Ascending aorta (tissue), 2 donors: ENCODE measurements at regions not wholly inside any gene's neighbourhood (a gene's known extent, or its start where the extent isn't known, plus 50 kb on each side); places are given as distances from the start of the nearest gene placed in this dataset.

Experiments
- DNase-seq, 2 donors: peaks; one replicate each; pipeline ENCODE4 v3.0.0-alpha.2; 2019; ENCODE audit warnings: low spot score in 2 of 2
- H3K27ac ChIP-seq, 2 donors: fragments of 200-600 bp; sonication (generic); one replicate each; pipeline ENCODE4 v1.5.1; 2016 to 2017; ENCODE audit warnings: mild to moderate bottlenecking in 1 of 2
- H3K27me3 ChIP-seq: fragments of 200-600 bp; sonication (generic); one replicate; pipeline ENCODE4 v1.5.1; 2017
- H3K36me3 ChIP-seq, 2 donors: fragments of 200-600 bp; sonication (generic); one replicate each; pipeline ENCODE4 v1.5.1; 2016
- H3K4me1 ChIP-seq, 2 donors: fragments of 200-600 bp; sonication (generic); one replicate each; pipeline ENCODE4 v1.5.1; 2016 to 2017; ENCODE audit warnings: mild to moderate bottlenecking in 1 of 2
- H3K4me3 ChIP-seq, 2 donors: fragments of 200-600 bp; sonication (generic); one replicate each; pipeline ENCODE4 v1.5.1; 2016 to 2017; ENCODE audit warnings: mild to moderate bottlenecking in 1 of 2
- H3K9me3 ChIP-seq, 2 donors: fragments of 200-600 bp; sonication (generic); one replicate each; pipeline ENCODE4 v1.5.1; 2016
- CTCF ChIP-seq, 3 experiments: fragments of 200-600 bp in 2 of 3; fragments of 450-650 bp in 1 of 3; sonication (generic) in 2 of 3; IDR thresholded peaks; one replicate each; pipeline ENCODE4 v1.5.1; 2016 to 2019; ENCODE audit warnings: antibody characterized with exemption in 3 of 3, mild to moderate bottlenecking in 1 of 3, moderate library complexity in 1 of 3
- intact Hi-C: fragments of 100-400 bp; cut with DNase I; formaldehyde crosslinking; loops from one replicate; pipeline ENCODE4 v1.15.1; 2023

GRCh38 chr2:45209875-45210274 lies 200.6 kb upstream of the SIX2 start:
- Histone ChIP-seq H3K4me1 (no peaks in the 10 kb centered on the region), H3K36me3 (no peaks in the 10 kb centered on the region), H3K27me3 (no peaks in the 10 kb centered on the region), H3K27ac (no peak overlapping the region), H3K4me3 (no peak overlapping the region), H3K9me3 (no peaks in the 10 kb centered on the region)
- TF ChIP-seq CTCF (IDR thresholded peaks at IDR 0.05) = no peak
- DNase-seq = no peak
- intact Hi-C loops = loop anchor here (5.0 kb wide), 1 partner anchor 52 kb away; no protein-coding TSS in a partner anchor

- Histone ChIP-seq H3K9me3 (no peaks in the 10 kb centered on the region), H3K27ac (no peak overlapping the region), H3K36me3 (no peaks in the 10 kb centered on the region), H3K27me3 (no peaks in the 10 kb centered on the region), H3K4me3 (no peak overlapping the region), H3K4me1 (no peaks in the 10 kb centered on the region)
- no peak for DNase-seq
- TF ChIP-seq CTCF (IDR thresholded peaks at IDR 0.05) = no peak
- intact Hi-C loops = no loop called here
These were observed 200.1 kb upstream of the SIX2 start for GRCh38 chr2:45209302-45209701.

GRCh38 chr2:45207101-45207500 lies 197.8 kb upstream of the SIX2 start:
- Histone ChIP-seq H3K36me3 (no peaks in the 10 kb centered on the region), H3K27me3 (no peaks in the 10 kb centered on the region), H3K27ac (no peak overlapping the region), H3K9me3 (peaks cover 0 to under 1% of the 10 kb centered on the region in 2 donors), H3K4me3 (no peak overlapping the region), H3K4me1 (no peaks in the 10 kb centered on the region)
- DNase-seq = no peak
- TF ChIP-seq CTCF (IDR thresholded peaks at IDR 0.05) = no peak
- intact Hi-C loops = no loop called here

- no peak for TF ChIP-seq CTCF (IDR thresholded peaks at IDR 0.05)
- Histone ChIP-seq H3K9me3 (peaks cover 0 to 3% of the 10 kb centered on the region in 2 donors), H3K4me1 (no peaks in the 10 kb centered on the region), H3K36me3 (no peaks in the 10 kb centered on the region), H3K27ac (no peak overlapping the region), H3K27me3 (no peaks in the 10 kb centered on the region), H3K4me3 (no peak overlapping the region)
- intact Hi-C loops = no loop called here
- DNase-seq = no peak
These were observed 196.7 kb upstream of the SIX2 start for GRCh38 chr2:45205985-45206384.

GRCh38 chr2:45205480-45205879 lies 196.2 kb upstream of the SIX2 start:
- DNase-seq = no peak
- no peak overlapping the region for H3K4me3 ChIP-seq
- no peak for TF ChIP-seq CTCF (IDR thresholded peaks at IDR 0.05)
- no peaks in the 10 kb centered on the region for H3K27me3 ChIP-seq
- no peaks in the 10 kb centered on the region for H3K36me3 ChIP-seq
- no peaks in the 10 kb centered on the region for H3K4me1 ChIP-seq
- H3K27ac ChIP-seq = no peak overlapping the region
- intact Hi-C loops = no loop called here
- peaks cover 0 to 3% of the 10 kb centered on the region in 2 donors for H3K9me3 ChIP-seq

- no peak for TF ChIP-seq CTCF (IDR thresholded peaks at IDR 0.05)
- no peaks in the 10 kb centered on the region for H3K36me3 ChIP-seq
- no peaks in the 10 kb centered on the region for H3K27me3 ChIP-seq
- no peak overlapping the region for H3K4me3 ChIP-seq
- intact Hi-C loops = no loop called here
- no peaks in the 10 kb centered on the region for H3K4me1 ChIP-seq
- H3K27ac ChIP-seq = no peak overlapping the region
- peaks cover 0 to 3% of the 10 kb centered on the region in 2 donors for H3K9me3 ChIP-seq
- DNase-seq = no peak
These were observed 194.1 kb upstream of the SIX2 start for GRCh38 chr2:45203400-45203799.
